ENCODE measurements at regions not wholly inside any gene's neighbourhood (a gene's known extent, or its start where the extent isn't known, plus 50 kb on each side); places are given as distances from the start of the nearest gene placed in this dataset.

- Histone ChIP-seq H3K4me3 (no peak overlapping the region), H3K27ac (no peak overlapping the region), H3K36me3 (replicated peaks; ENCODE audit: insufficient read depth, low read depth) (no peaks in the 10 kb centered on the region), H3K4me1 (ENCODE audit: insufficient read depth) (no peaks in the 10 kb centered on the region), H3K4me2 (no peak overlapping the region), H3K27me3 (no peaks in the 10 kb centered on the region), H4K20me1 (ENCODE audit: insufficient read depth, poor library complexity, severe bottlenecking) (no peaks in the 10 kb centered on the region), H3K79me2 (no peaks in the 10 kb centered on the region), H3K9me3 (ENCODE audit: low read depth) (no peaks in the 10 kb centered on the region), H2AFZ (no peak overlapping the region), H3K9me2 (replicated peaks; ENCODE audit: insufficient read depth) (no peaks in the 10 kb centered on the region)
- no peak for TF ChIP-seq EZH2phosphoT487 (IDR thresholded peaks at IDR 0.05; ENCODE audit: low read depth, severe bottlenecking, unreplicated experiment)
- TF ChIP-seq, protein P1, sequence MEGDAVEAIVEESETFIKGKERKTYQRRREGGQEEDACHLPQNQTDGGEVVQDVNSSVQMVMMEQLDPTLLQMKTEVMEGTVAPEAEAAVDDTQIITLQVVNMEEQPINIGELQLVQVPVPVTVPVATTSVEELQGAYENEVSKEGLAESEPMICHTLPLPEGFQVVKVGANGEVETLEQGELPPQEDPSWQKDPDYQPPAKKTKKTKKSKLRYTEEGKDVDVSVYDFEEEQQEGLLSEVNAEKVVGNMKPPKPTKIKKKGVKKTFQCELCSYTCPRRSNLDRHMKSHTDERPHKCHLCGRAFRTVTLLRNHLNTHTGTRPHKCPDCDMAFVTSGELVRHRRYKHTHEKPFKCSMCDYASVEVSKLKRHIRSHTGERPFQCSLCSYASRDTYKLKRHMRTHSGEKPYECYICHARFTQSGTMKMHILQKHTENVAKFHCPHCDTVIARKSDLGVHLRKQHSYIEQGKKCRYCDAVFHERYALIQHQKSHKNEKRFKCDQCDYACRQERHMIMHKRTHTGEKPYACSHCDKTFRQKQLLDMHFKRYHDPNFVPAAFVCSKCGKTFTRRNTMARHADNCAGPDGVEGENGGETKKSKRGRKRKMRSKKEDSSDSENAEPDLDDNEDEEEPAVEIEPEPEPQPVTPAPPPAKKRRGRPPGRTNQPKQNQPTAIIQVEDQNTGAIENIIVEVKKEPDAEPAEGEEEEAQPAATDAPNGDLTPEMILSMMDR (IDR thresholded peaks at IDR 0.05; ENCODE audit: poor library complexity), result no peak
- TF ChIP-seq EZH2 (IDR thresholded peaks at IDR 0.05; ENCODE audit: borderline replicate concordance), result no peak
- no peak for DNase-seq (ENCODE audit: low spot score)
Observed at GRCh38 chr1:21379571-21379970, 60.4 kb upstream of the NBPF3 start.

DNA sequence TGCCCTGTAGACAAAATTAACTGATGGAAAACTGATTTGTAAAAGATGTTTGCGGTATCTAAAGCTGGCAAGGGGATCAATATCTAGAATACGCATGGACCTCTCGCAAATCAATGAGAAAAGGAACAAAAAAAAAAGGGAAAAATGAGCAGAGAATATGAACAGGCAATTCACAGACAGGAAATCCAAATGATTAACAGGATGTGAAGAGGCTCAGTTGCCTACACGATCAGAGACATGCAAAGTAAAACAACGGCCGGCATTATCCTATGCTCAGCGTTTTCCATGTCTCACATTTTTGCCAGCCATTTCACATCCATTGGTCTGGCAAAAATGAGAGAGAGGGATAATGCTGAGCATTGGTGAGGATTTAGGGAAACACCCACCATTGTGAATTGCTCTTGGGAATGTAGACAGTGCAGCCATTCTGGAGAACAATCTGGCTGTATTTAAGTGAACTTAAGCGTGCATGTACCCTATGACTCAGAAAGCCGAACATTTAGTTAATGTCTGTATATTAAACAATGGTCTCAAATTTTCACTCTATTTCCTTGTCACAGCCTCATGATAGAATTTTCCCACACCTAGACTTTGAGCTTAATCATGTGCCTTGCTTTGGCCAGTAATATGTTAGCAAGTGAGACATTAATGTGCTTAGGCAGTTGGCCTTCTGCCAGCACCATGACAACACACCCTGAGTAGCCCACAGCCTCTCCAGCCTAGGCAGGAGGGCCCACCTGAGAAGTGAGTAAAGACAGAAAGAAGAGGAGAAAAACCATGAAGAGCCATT is 61.0 kb upstream of the NBPF3 start:
- Histone ChIP-seq H3K27me3 (no peaks in the 10 kb centered on the region), H3K4me3 (no peak overlapping the region), H3K9me3 (ENCODE audit: low read depth) (no peaks in the 10 kb centered on the region), H3K4me2 (no peak overlapping the region), H4K20me1 (ENCODE audit: insufficient read depth, poor library complexity, severe bottlenecking) (no peaks in the 10 kb centered on the region), H3K36me3 (replicated peaks; ENCODE audit: insufficient read depth, low read depth) (no peaks in the 10 kb centered on the region), H3K79me2 (no peaks in the 10 kb centered on the region), H3K9me2 (replicated peaks; ENCODE audit: insufficient read depth) (no peaks in the 10 kb centered on the region), H3K4me1 (ENCODE audit: insufficient read depth) (no peaks in the 10 kb centered on the region), H2AFZ (no peak overlapping the region), H3K27ac (no peak overlapping the region)
- peak; percentile 56 for DNase-seq (ENCODE audit: low spot score)
- WGBS (ENCODE audit: low lambda C conversion rate, missing lambda C conversion rate), result 93% methylated on average over 9 of the region's 9 CpGs
- TF ChIP-seq, protein P1 (IDR thresholded peaks at IDR 0.05; ENCODE audit: poor library complexity), result no peak
- TF ChIP-seq EZH2phosphoT487 (IDR thresholded peaks at IDR 0.05; ENCODE audit: low read depth, severe bottlenecking, unreplicated experiment) (no peak), EZH2 (IDR thresholded peaks at IDR 0.05; ENCODE audit: borderline replicate concordance) (no peak)

DNA sequence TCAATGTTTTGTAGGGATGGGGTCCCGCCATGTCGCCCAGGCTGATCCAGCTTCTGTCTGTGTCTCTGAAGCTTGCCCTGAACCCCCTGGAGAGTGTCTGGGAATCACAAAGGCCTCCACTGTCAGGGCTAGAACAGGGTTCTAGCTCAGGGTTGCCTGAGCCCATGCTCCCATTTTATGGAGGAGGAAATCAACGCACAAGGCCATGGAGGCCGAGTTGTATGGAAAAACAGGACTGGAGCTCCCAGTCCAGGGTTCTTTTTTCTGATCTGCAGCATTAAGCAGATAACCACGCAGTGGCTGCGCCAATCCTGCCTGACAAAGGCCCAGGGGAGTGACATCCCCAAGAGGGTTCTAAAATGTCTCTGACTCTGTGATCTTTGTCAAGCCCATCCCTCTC is 67.6 kb upstream of the NBPF3 start:
- no peaks in the 10 kb centered on the region for H3K4me1 ChIP-seq (ENCODE audit: insufficient read depth)
- 91% methylated on average over 6 of the region's 6 CpGs for WGBS (ENCODE audit: low lambda C conversion rate, missing lambda C conversion rate)
- H3K4me2 ChIP-seq, result no peak overlapping the region
- no peak overlapping the region for H3K4me3 ChIP-seq
- no peaks in the 10 kb centered on the region for H4K20me1 ChIP-seq (ENCODE audit: insufficient read depth, poor library complexity, severe bottlenecking)
- H2AFZ ChIP-seq, result no peak overlapping the region
- no peaks in the 10 kb centered on the region for H3K9me3 ChIP-seq (ENCODE audit: low read depth)
- H3K27me3 ChIP-seq, result no peaks in the 10 kb centered on the region
- no peaks in the 10 kb centered on the region for H3K79me2 ChIP-seq
- no peaks in the 10 kb centered on the region for H3K9me2 ChIP-seq (replicated peaks; ENCODE audit: insufficient read depth)
- H3K27ac ChIP-seq, result no peak overlapping the region
- TF ChIP-seq, protein P1 (IDR thresholded peaks at IDR 0.05; ENCODE audit: poor library complexity), result no peak
- TF ChIP-seq EZH2 (IDR thresholded peaks at IDR 0.05; ENCODE audit: borderline replicate concordance) (no peak), EZH2phosphoT487 (IDR thresholded peaks at IDR 0.05; ENCODE audit: low read depth, severe bottlenecking, unreplicated experiment) (no peak)
- DNase-seq (ENCODE audit: low spot score), result no peak
- H3K36me3 ChIP-seq (replicated peaks; ENCODE audit: insufficient read depth, low read depth), result no peaks in the 10 kb centered on the region
